LNCaP clone FGC (cell line): ENCODE measurements at regions not wholly inside any gene's neighbourhood (a gene's known extent, or its start where the extent isn't known, plus 50 kb on each side); places are given as distances from the start of the nearest gene placed in this dataset.

Experiments
- DNase-seq: peaks from one replicate; pipeline ENCODE4 v3.0.0-alpha.2; 2011; ENCODE audit warnings: low read depth
- H3K4me3 ChIP-seq: 2 replicates; pipeline ENCODE4 v1.5.1; 2011; ENCODE audit warnings: mild to moderate bottlenecking, low read depth, low read length, control low read depth
- CTCF ChIP-seq: IDR thresholded peaks from 2 replicates; pipeline ENCODE4 v1.5.1; 2012; ENCODE audit warnings: mild to moderate bottlenecking; ENCODE audit not compliant: control insufficient read depth, insufficient read depth; ENCODE audit errors: extremely low read depth

GRCh38 chr15:95365511-95366107, 964.9 kb upstream of the NR2F2 start:
- H3K4me3 ChIP-seq = no peak overlapping the region
- TF ChIP-seq CTCF = no peak
- no peak for DNase-seq

GRCh38 chr15:95368191-95368590, 962.3 kb upstream of the NR2F2 start:
- DNase-seq = no peak
- H3K4me3 ChIP-seq = no peak overlapping the region
- no peak for TF ChIP-seq CTCF

GRCh38 chr15:95368755-95369601, 961.5 kb upstream of the NR2F2 start:
- no peak for DNase-seq
- no peak overlapping the region for H3K4me3 ChIP-seq
- no peak for TF ChIP-seq CTCF

- no peak overlapping the region for H3K4me3 ChIP-seq
- no peak for TF ChIP-seq CTCF
- no peak for DNase-seq
Measured at GRCh38 chr15:95370291-95370690, 960.2 kb upstream of the NR2F2 start.

GRCh38 chr15:95371664-95372063, 958.8 kb upstream of the NR2F2 start:
- no peak for TF ChIP-seq CTCF
- no peak for DNase-seq
- H3K4me3 ChIP-seq = no peak overlapping the region

GRCh38 chr15:95375281-95375680, 955.2 kb upstream of the NR2F2 start:
- no peak for TF ChIP-seq CTCF
- no peak for DNase-seq
- no peak overlapping the region for H3K4me3 ChIP-seq

- no peak overlapping the region for H3K4me3 ChIP-seq
- DNase-seq = no peak
- no peak for TF ChIP-seq CTCF
Measured at GRCh38 chr15:95377258-95377852, 953.1 kb upstream of the NR2F2 start.
